NCI-H1436 treated with DMSO at 0.1 percent for 48 hours (cell line): ENCODE measurements at regions not wholly inside any gene's neighbourhood (a gene's known extent, or its start where the extent isn't known, plus 50 kb on each side); places are given as distances from the start of the nearest gene placed in this dataset.

Source experiments
- DNase-seq: peaks from one replicate; lab custom pipeline; 2025; lab: John Stamatoyannopoulos, UW

DNA sequence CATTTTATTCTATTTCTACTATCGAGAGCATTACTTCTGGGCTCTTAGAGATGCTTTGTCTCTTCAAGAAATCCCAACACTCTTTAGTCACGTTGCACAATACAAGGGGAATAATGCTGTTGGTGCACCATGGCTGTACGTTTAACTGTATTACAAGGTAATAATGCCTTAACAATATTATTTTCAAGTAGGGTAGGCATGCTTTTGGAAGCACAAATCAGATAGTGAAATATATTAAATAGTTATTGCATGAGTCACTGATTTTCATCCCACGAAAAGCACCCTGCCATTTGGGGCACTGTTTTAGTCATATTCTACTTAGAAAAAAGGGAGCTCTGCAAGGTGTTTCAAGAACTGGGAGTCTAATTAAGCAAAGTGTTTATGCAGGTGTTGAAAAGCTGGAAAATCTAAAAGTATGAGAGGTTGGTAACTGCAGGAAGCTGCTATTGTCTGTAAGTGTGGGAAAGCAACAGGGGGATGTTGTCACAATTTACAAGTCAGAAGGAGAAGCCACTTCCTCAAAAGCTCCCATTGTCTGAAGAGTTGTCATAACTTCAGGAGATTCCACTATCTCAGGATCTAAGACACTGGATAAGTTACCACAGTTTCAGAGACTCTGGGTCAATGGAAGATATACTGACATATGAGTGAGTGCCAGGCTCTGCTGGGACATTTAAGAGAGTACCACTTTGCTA, 218.2 kb downstream of the JRKL start:
- DNase-seq, result no peak

DNA sequence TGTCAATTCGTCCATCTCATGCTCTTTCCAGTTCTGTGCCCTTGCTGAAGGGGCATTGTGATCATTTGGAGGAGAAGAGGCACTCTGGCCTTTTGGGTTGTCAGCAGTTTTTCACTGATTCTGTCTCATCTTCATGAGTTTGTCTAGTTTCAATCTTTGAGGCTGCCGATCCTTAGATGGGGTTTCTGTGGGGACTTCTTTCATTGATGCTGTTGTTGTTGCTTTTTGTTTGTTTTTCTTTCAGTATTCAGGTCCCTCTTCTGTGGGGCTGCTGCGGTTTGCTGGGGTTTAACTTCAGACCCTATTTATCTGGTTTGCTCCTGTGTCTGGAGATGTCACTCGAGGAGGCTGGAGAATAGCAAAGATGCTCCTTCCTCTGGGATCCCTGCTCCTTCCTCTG, 224.3 kb downstream of the JRKL start:
- DNase-seq, result no peak

DNA sequence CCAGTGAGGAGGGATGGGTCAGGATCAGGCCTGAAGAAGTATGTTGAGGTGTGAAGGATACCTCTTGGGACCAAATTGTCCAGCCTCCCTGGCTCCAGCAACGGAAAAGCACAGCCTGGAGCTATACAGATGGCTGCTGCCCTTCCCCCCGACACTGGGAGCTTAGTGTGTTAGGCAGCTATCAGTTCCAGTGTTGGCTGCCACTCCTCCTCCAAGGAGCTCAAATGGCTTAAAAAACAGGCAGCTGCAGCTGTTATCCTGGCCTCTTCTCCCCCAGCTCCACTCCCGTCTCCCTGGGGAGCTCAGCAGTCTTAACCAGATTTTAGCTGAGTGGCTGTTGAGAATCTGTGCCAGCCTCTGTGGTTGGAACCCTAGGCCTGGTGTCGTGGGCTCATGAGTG, 225.0 kb downstream of the JRKL start:
- no peak for DNase-seq

DNA sequence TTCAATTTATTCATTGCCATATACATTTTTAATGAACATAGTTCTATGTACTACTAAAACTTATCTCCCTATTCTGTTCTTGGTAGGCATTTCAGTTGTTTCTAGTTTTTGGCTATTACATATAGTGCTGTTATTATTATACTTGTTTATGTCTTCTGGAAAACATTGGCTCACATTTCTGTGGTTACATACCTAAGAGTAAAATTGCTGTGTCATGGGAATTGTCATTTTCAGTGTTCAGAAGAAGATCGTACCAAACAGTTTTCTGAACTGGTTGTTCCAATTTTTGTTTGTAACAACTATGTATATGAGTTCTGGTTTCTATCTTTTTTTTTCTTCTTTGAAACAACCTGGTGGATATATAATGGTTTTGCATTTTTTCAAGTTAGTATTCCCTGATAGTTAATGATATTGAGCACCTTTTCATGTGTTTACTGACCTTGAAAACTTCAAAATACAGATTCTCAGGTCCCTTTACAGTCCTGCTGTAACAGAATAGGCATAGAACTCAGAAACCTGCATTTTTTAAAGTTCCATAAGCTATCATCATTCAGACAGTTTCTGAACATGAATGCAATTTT, 230.7 kb downstream of the JRKL start:
- no peak for DNase-seq

DNA sequence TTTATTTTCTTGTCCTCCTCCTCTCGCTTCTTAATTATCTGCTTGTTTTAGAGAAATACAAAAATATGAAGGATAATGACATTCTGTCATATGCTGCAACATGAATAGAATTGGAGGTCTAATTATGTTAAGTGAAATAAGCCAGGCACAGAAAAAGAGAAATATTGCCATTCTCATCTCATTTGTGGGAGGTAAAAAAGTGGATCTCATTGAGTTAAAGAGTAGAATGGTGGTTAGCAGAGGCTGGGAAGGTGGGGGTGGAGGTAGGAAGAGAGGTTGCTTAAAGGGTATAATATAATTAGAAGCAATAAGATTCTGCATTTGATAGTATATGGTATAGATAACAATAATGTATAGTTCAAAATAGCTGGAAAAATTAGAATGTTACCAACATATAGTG, 231.3 kb downstream of the JRKL start:
- DNase-seq, result no peak

DNA sequence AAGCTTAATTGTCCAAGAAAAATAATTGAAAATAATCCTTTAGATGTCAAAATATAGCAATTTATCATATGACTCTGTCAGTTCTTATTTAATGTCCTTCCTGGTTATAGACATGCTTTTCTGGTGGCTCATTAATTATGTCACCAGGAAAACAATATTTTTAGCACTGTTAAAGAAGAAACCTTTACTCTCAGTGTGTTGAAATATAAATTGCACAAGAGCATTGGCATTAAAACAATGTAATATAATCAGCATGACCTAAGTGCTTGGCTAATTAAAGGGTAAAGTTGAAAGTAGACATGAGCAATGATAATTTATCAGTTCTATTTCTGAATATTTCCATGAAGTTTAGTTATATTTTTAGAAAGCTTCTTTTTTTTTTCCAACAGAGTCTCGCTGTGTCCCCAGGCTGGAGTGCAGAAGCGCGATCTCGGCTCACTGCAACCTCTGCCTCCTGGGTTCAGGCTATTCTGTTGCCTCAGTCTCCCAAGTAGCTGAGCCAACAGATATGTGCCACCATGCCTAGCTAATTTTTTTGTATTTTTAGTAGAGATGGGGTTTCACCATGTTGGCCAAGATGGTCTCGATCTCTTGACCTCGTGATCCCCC, 232.3 kb downstream of the JRKL start:
- no peak for DNase-seq

DNA sequence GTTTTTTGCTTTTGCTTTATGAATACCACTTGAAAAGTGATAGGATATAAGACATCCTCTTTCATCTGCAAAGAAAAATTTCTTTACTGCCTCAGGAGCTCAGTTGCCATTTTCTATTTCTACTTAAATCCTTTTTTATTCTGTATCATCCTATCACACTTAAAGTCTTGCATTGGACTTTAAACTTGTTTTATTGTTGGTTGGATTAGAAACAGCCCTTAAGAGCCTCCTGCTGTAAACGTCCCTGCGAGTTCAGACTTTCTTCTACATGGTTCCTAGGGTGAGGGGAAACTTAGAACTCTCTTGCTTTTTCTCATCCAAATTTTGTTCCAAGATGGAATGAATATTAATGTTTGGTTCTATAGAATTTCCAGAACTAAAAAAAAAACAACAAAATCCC, 234.3 kb downstream of the JRKL start:
- DNase-seq, result no peak

DNA sequence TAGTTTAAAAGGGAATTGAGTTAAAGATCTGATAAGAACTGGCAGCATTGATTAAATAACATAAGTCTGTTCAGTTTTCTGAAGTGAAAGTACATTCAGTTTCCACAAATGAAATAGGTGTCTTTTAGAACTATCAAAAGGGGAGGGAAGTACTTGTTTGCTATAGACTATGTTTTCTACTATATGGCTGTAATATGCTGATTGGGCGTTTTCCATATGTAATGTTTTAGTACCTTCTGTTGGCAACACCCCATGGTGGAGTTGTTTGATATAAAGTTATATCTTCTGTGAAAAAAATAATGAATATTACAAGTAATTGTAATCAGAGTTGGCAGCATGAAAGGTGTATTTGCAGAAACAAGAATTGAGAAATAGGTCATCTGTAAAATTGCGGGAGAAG, 237.6 kb downstream of the JRKL start:
- DNase-seq, result no peak

DNA sequence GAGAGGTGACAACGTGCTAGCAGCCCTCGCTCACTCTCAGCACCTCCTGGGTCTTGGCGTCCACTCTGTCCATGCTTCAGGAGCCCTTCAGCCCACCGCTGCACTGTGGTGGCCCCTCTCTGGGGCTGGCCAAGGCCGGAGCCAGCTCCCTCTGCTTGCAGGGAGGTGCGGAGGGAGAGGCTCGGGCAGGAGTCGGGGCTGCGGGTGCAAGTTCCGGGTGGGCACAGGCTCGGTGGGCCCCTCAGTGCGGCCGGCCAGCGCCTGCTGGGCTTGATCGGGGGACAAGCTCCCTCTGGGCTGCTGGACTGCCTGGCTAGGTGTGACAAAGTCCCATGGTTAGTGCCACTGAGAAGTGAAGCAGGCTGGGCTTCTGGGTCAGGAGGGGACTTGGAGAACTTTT, 245.8 kb downstream of the JRKL start:
- DNase-seq, result no peak

DNA sequence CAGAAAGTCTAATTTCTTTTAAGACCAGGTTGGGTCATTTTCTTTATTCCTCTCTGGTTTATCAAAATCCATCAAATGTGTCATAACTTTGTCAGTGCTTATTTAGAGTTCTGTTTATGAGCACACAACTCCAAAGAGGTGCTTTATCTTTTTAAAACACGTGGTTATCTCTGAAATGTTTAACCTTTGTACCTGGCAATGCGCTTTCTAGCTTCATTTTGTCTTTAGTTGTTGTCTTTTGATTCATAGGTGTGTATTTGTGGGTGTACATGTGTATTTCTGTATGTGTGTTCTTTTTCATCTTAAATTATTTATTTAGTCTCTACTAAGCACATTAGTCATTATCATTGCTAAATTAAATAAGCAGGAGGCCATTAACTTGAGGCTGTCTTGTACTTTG, 251.4 kb downstream of the JRKL start:
- DNase-seq, result no peak

DNA sequence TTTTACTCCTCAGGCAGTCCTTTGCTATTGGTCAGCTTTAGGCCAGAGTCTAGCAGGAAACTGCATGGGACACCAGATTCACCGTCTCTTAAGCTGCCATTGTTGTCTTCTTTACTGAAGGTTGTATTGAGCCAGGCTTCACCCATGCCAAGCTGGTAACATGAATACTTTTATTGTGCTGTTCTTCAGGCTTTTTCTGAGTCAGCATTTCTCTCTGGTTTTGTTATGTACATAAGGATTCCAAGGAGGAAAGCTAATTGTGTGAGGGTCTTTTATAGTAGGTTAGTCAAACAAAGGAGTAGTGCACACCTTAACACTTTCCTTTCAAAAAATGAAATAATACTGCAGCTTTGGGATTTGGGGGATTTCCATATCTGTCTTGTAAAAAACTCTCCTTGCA, 252.8 kb downstream of the JRKL start:
- no peak for DNase-seq

DNA sequence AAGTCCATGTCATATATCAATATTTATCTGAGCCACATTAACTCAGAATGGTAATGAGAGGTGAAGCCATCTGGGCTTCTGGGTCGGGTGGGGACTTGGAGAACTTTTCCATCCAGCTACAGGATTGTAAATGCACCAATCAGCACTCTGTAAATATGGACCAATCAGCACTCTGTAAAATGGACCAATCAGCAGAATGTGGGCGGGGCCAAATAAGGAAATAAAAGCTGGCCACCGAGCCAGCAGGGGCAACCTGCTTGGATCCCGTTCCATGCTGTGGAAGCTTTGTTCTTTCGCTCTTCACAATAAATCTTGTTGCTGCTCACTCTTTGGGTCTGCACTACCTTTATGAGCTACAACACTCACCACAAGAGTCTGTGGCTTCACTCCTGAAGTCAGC, 253.4 kb downstream of the JRKL start:
- DNase-seq, result no peak

DNA sequence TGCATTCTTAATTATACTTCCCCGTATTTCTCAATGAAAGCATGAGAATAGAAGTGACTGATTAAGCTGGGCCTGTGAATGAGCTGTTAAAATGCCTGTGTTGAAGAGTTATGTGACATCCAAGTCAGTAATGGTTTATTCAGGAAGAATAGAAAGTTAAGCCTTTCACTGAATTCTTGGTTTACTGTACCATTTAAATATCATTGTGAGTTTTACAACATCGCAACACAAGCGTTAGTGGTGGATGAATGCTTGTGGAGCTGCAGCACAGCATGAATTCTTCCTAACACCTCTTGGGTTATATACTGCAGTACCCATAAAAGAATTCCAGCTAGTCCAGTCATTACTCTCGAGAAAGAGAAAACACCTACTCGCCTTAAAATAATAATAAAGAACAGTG, 257.8 kb downstream of the JRKL start:
- DNase-seq, result no peak

DNA sequence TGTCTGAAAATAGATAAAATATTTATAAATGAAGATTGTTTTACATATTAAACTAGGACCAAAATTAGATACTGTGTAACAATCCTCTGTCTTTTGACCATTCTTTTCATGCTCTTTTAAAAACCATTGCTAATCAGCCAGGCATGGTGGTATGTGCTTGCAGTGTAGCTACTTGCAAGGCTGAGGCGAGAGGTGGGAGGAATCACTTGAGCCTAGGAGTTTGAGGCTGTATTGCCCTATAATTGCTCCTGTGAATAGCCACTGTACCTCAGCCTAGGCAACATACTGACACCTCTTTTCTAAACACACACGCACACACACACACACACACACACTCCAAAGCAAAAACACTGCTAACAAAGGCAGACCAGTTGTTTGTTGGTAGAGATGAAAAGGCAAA, 259.2 kb downstream of the JRKL start:
- no peak for DNase-seq

DNA sequence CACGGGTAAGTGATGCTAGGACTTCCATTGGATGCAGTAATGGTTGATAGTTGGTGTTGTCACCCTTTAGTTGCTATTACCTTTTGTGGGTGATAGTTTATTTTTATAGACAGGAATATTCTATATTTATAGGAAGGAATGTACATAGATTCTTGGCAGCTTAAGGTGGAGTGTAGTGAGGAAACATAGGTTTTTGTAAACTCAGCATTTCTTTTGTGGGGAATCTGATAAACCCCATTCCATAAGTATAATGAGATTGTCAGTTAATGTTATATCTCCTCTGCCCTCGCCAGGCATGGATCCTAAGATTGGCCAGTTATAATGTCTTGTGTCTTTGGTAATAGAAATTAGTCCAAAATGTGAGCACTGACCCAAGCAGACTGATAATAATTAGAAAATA, 262.7 kb downstream of the JRKL start:
- DNase-seq, result no peak

DNA sequence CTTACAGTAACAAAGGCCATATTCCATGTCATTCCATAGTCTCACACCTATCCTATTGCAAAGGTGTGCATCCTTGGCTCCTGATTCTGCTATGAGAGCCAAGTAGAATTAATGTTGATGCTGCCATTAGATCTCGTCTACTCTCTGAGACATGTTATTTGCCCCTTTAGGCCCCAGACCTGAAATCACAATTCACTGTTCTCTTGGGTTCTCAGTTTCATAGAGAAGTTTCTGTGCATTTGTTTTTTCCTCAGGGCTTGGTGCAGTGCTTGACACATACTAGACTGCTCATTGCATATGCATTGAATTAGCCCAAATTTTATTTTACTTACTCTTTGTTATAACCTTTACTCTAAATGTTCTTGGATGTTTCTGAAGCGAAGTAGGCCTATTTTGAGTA, 265.7 kb downstream of the JRKL start:
- DNase-seq, result no peak

DNA sequence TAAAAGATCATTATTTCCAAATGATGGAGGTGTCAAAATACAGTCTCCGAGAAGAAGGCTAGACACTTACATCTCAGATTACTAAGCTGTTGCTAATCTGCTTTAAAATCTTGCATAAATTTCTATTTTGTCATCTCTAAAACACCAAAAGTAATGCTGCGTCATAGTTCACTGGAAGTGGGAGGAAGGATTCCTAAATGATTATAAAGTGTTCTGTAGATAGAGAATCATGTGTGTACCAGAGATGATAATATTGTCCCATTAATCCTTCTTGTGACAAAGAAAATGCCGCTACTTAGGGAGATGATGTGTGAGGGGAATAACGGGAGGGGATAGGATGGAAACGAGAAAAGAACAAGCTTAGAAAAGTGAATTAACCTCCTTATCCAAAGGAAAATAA, 268.6 kb downstream of the JRKL start:
- no peak for DNase-seq

DNA sequence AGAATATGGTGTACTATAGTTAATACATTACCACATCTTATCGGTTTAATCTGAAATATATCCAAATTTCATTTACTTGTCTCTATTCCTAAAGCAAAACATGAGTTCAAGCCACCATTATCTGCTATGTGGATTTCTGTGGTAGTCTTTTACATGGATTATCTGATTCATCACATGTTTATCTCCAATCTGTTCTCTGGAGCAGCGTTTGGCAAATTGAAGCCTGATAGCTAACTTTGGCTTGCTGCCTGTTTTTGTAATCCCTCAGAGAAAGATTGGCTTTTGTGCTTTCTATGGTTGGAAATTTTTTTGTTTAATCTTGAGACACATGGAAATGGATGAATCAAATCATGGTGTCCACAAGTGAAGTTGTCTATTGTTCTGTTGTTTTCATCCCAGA, 274.3 kb downstream of the JRKL start:
- DNase-seq, result no peak

DNA sequence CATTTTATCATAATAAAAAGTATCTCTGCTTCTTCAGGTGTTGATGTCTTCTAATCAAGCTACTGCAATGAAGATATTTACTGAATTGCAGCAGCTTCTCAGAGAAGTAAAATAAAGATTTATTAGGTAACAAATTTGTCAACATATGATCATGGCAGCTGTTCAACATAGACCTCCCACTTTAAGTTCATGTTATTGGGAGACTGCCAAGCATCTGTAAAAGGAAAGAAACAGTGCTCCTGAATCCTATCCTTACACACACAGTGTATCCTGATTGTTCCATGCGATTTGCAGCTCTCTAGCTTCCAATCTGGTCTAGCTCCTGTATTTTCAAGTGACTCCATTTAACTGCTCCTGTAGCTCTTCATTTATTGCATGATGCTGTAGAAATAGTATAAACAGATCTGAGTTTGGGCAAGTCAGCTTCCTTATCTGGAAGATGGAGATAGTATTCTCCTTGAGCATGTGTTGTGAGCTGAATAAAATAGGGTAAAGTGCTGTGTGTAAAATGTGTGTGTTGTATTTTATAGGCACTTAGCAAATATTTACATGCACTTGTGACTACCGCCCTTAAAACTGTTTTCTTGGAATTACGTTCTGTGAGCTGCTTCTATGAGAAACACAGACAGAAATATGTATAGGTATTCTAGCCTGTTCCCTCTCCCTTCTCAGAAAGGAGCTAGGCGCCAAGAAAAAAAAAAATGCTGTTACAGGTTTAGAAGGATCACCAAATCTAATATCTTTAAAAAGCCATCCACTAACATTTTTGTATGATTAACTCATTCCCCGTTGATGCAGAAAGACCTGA, 290.6 kb downstream of the JRKL start:
- DNase-seq, result no peak

DNA sequence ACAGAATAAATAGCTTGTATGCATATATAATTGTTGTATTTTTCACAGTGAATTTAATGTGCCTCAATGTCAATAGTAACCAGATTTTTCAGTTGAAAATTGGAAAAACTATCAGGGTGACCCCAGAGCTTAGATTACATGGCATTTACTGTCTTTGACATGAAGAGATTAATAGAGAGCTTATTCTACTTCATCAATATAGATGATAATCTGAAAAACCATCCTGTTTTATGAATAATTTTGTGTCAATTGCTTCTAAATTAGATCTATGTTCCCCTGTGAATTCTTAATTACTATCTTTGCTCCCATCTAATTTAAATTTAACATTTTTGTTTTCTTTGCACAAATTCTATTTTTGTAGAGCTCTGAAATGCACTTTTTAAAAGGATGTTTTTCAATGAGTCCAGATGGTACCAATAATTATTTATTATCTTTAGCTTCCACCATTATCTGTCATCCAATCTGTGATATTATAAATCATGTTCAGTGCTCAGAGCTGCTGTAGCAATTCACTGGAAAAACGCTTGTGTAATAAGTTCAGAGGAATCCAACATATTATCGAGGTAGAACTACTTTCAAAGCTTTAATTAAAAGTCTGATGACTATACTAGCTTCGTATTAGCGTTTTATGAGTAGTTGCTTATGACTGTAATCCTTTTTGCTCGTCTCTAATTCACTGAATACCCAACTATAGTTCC, 291.4 kb downstream of the JRKL start:
- no peak for DNase-seq

DNA sequence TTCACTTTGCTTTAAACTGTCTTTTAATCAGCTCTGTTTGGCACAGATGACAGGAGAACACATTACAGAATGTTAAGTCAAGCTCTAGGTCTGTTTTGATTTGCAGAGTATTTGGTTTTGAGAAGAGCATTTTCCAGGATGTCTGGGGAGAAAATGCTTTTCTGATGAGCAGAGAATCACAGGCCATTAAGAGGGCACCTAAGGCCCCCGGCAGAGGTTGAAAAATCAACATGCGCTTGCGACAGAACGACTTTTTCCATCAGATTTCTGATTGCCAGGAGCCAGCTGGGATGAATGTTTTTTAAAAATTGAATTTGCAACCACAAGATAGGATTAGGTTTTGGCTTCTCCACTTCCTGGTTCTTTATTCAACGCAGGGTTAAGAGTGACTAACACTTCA, 304.5 kb downstream of the JRKL start:
- DNase-seq, result no peak

DNA sequence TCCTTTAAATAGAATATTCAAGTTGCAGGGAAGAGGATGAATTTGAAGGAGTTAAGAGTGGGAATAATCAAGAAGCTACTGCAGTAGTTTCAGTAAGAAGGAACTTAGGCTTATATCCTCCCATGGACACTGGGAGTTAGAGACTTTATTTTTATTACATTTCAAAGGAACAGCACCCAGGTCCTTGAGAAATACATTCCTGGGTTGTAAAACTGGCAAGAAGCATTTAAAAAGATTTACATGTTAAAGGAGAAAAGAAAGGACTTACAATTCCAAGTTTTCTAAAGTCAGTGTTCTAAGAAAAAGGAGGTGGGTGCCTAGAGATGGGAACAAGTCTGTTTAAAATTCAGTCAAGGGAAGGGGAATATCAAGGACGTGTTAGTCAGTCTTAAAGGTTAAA, 306.9 kb downstream of the JRKL start:
- DNase-seq, result no peak

DNA sequence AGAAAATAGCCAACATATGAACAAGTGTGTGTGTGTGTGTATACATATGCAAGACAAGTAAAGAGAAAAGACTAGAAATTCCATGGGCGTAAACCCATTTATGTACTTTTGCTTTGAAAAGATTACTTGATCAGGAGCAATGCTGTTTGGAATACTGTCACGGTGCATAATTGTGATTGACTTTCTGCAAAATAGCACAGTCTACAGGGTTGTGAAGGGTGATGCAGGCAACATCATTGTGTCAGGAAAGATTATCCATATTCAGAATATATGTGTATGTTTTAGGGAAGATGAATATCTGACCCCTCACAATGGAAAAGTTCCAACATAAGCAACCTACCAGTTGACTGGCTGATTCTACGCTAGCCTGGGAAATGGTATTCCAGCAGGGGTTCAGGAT, 307.7 kb downstream of the JRKL start:
- no peak for DNase-seq
